ENCODE measurements at regions not wholly inside any gene's neighbourhood (a gene's known extent, or its start where the extent isn't known, plus 50 kb on each side); places are given as distances from the start of the nearest gene placed in this dataset.

GRCh38 chr3:107943786-107944523 lies 146.9 kb downstream of the CD47 start:
- Histone ChIP-seq H3K4me1 (ENCODE audit: insufficient read depth) (peaks cover 1% of the 10 kb centered on the region), H3K4me3 (ENCODE audit: low read depth, low read length) (no peak overlapping the region), H3K36me3 (ENCODE audit: insufficient read depth) (no peaks in the 10 kb centered on the region), H3K27ac (ENCODE audit: low read depth) (no peak overlapping the region)
- 75% methylated on average over 5 of the region's 5 CpGs for WGBS
- DNase-seq (ENCODE audit: extremely low spot score), result no peak

- H3K36me3 ChIP-seq (ENCODE audit: insufficient read depth), result no peaks in the 10 kb centered on the region
- WGBS, result 74% methylated on average over 5 of the region's 5 CpGs
- no peak overlapping the region for H3K4me3 ChIP-seq (ENCODE audit: low read depth, low read length)
- H3K4me1 ChIP-seq (ENCODE audit: insufficient read depth), result peaks cover 1% of the 10 kb centered on the region
- H3K27ac ChIP-seq (ENCODE audit: low read depth), result no peak overlapping the region
- no peak for DNase-seq (ENCODE audit: extremely low spot score)
Measured at GRCh38 chr3:107942951-107943749, 147.7 kb downstream of the CD47 start.

GRCh38 chr3:107942244-107942643 lies 148.6 kb downstream of the CD47 start:
- Histone ChIP-seq H3K36me3 (ENCODE audit: insufficient read depth) (no peaks in the 10 kb centered on the region), H3K4me1 (ENCODE audit: insufficient read depth) (peaks cover 1% of the 10 kb centered on the region), H3K27ac (ENCODE audit: low read depth) (no peak overlapping the region), H3K4me3 (ENCODE audit: low read depth, low read length) (no peak overlapping the region)
- WGBS, result 71% methylated on average over 6 of the region's 6 CpGs
- DNase-seq (ENCODE audit: extremely low spot score), result no peak

DNA sequence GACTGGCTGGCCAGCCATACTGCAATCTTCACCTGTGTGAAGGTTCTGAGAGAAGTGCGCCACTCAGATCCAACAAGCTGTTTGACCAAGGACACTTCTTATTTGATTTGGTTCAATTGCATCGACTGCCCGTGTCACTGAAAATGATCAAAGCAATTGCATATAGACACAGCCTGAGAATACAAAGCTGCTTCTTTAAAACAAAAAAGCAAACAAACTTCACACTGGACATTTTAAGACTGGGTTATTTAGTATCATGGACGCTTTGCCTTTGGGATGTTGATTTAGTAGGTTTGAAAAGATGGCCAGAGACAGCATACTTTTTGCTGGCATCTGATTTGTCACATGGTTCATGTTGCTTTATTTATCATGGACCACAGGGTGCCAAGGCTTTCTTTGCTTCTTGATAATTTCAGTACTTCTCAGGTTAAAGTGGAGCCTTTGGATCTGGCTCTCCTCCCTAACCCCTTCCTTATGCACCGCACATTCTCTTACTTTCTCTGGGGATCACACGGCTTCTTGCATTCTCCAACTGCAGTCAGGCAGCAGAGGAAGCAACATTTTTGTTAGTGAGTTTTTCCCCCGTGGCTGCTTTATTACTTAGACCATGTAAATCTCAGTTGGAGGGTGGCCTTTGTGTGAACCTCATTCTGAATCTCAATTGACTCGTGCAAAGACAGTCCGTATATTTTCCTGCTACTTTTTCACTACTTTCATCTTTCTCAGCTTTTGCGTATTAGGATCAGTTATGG lies 151.0 kb downstream of the CD47 start:
- Histone ChIP-seq H3K4me1 (ENCODE audit: insufficient read depth) (peaks cover 1% of the 10 kb centered on the region), H3K4me3 (ENCODE audit: low read depth, low read length) (no peak overlapping the region), H3K36me3 (ENCODE audit: insufficient read depth) (no peaks in the 10 kb centered on the region), H3K27ac (ENCODE audit: low read depth) (no peak overlapping the region)
- no peak for DNase-seq (ENCODE audit: extremely low spot score)
- 66% methylated on average over 10 of the region's 10 CpGs for WGBS

DNA sequence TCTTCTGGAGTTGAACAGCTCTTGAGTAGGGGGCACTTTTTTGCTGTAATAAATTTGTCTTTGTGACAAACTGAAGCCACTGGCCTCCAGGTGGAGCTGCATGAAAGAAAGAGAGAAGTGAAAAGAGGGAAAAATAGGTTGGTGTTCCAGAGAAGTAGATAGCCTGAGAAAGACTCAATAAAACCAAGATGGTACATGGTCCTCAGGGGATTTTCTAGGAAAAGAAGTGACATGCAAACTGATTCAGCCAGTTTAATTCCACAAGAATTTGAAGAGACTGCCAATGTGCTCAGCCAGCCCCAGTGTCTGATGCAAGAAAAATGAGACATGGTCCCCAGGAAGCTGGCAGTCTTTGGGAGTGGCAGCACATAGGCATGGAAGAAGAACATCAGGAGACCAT lies 152.7 kb downstream of the CD47 start:
- H3K36me3 ChIP-seq (ENCODE audit: insufficient read depth), result no peaks in the 10 kb centered on the region
- H3K27ac ChIP-seq (ENCODE audit: low read depth), result no peak overlapping the region
- no peak overlapping the region for H3K4me3 ChIP-seq (ENCODE audit: low read depth, low read length)
- DNase-seq (ENCODE audit: extremely low spot score), result no peak
- H3K4me1 ChIP-seq (ENCODE audit: insufficient read depth), result peaks cover 1% of the 10 kb centered on the region

- Histone ChIP-seq H3K36me3 (ENCODE audit: insufficient read depth) (no peaks in the 10 kb centered on the region), H3K4me3 (ENCODE audit: low read depth, low read length) (no peak overlapping the region), H3K27ac (ENCODE audit: low read depth) (no peak overlapping the region), H3K4me1 (ENCODE audit: insufficient read depth) (no peaks in the 10 kb centered on the region)
- WGBS, result 89% methylated on average over 4 of the region's 4 CpGs
- DNase-seq (ENCODE audit: extremely low spot score), result no peak
Measured at GRCh38 chr3:107934808-107935207, 156.0 kb downstream of the CD47 start.

DNA sequence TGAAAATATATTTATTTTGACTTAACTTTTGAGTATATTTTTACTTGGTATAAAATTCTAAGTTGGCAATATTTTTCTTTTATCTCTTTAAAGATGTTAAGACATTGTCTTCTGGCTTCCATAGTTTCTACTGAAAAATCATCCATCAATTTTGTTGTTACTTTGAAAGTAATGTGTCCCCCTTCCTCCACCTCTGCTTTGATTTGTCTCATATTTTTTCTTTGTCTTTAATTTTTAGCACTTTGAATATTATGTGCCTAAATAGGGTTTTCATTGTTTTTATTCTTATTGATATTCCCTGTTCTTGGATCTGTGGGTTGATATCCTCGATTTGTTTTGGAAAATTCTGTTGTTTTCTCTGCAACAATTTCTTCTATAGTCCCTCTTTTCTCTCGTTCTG lies 157.4 kb downstream of the CD47 start:
- H3K36me3 ChIP-seq (ENCODE audit: insufficient read depth), result no peaks in the 10 kb centered on the region
- DNase-seq (ENCODE audit: extremely low spot score), result no peak
- WGBS, result 96% methylated on average over 2 of the region's 2 CpGs
- no peak overlapping the region for H3K27ac ChIP-seq (ENCODE audit: low read depth)
- H3K4me1 ChIP-seq (ENCODE audit: insufficient read depth), result no peaks in the 10 kb centered on the region
- H3K4me3 ChIP-seq (ENCODE audit: low read depth, low read length), result no peak overlapping the region

- no peaks in the 10 kb centered on the region for H3K36me3 ChIP-seq (ENCODE audit: insufficient read depth)
- H3K4me3 ChIP-seq (ENCODE audit: low read depth, low read length), result no peak overlapping the region
- no peak overlapping the region for H3K27ac ChIP-seq (ENCODE audit: low read depth)
- no peaks in the 10 kb centered on the region for H3K4me1 ChIP-seq (ENCODE audit: insufficient read depth)
- DNase-seq (ENCODE audit: extremely low spot score), result no peak
Measured at GRCh38 chr3:107931326-107931725, 159.5 kb downstream of the CD47 start.

GRCh38 chr3:107929088-107929487 lies 161.7 kb downstream of the CD47 start:
- Histone ChIP-seq H3K27ac (ENCODE audit: low read depth) (no peak overlapping the region), H3K36me3 (ENCODE audit: insufficient read depth) (no peaks in the 10 kb centered on the region), H3K4me1 (ENCODE audit: insufficient read depth) (no peaks in the 10 kb centered on the region), H3K4me3 (ENCODE audit: low read depth, low read length) (no peak overlapping the region)
- DNase-seq (ENCODE audit: extremely low spot score), result no peak
- 99% methylated on average over 3 of the region's 3 CpGs for WGBS

DNA sequence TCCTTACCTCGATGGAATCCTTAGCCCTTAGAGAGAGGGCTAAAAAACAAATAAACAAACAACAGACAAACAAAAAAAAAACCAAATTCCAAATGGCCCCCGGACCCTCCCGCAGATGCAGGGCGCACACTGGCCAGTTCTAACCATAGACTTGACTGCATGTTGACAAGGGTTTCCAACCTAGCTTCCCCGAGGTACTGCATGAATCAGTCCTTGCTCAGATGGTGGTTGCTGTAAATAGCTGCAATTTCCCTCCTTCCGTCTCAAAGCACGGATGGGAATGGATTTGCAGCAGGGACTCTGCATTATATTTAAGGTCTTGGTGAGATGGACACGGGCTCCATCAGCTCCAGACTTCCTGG lies 162.8 kb downstream of the CD47 start:
- Histone ChIP-seq H3K4me1 (ENCODE audit: insufficient read depth) (no peaks in the 10 kb centered on the region), H3K4me3 (ENCODE audit: low read depth, low read length) (peak overlapping the region; percentile 45), H3K36me3 (ENCODE audit: insufficient read depth) (no peaks in the 10 kb centered on the region), H3K27ac (ENCODE audit: low read depth) (no peak overlapping the region)
- DNase-seq (ENCODE audit: extremely low spot score), result no peak
- 8% methylated on average over 8 of the region's 8 CpGs for WGBS

DNA sequence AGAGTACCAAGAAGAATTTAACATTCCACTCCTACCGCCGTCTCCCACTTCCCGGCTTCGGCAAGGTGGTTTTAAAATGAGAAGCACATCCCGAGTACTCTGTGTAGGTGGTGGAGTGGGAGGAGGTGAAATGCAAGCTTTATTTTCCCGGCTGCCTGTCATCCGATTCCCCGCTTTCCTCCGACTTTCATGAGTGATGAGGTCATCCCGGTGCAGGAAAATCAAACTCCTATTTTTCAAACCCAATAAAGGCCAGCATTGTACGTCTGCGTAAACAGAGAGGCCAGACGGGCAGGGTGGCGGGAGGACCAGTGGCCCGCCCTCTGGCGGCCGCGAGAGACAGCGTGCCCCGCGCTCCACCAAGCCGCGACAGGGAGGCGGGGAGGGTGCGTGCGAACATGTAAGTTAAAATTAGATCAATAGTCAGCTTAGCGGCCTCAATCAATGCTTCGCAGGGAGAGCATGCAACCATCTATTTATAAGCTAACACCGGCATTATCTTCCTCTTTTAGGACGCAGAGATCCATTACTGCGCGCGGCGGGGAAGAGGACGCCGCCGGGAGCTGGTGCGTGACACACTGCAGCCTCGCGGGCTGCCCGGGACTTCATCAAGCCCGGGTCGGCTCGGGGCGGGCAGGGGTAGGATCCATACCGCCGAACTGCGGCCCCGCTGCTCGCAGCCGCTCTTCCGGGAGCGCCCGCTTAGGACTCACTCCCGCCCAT lies 163.3 kb downstream of the CD47 start:
- Histone ChIP-seq H3K4me3 (ENCODE audit: low read depth, low read length) (peak overlapping the region; percentile 45), H3K36me3 (ENCODE audit: insufficient read depth) (no peaks in the 10 kb centered on the region), H3K27ac (ENCODE audit: low read depth) (no peak overlapping the region), H3K4me1 (ENCODE audit: insufficient read depth) (no peaks in the 10 kb centered on the region)
- 2% methylated on average over 55 of the region's 55 CpGs for WGBS
- no peak for DNase-seq (ENCODE audit: extremely low spot score)

- Histone ChIP-seq H3K4me1 (ENCODE audit: insufficient read depth) (no peaks in the 10 kb centered on the region), H3K36me3 (ENCODE audit: insufficient read depth) (no peaks in the 10 kb centered on the region), H3K27ac (ENCODE audit: low read depth) (no peak overlapping the region), H3K4me3 (ENCODE audit: low read depth, low read length) (no peak overlapping the region)
- WGBS, result 95% methylated on average over 5 of the region's 5 CpGs
- no peak for DNase-seq (ENCODE audit: extremely low spot score)
Measured at GRCh38 chr3:107925851-107926250, 165.0 kb downstream of the CD47 start.

DNA sequence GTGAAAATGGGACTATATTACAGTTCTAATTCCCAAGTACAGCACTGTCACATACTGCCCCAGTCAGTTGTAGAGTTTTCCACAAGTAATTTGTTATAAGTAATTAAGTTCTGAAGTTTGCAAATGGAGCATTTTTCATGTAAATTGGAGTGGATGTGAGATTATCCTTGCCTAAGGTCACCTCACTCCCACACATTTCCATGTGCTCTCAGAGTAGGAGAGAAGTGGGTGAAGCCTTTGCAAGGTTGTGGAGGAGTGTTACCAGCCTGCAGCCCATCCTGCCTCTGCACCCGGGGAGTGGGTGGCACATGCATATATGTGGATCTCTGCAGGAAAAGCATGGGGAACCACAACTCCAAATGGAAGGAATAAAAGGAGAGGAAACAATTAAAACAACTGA lies 169.8 kb downstream of the CD47 start:
- Histone ChIP-seq H3K27ac (ENCODE audit: low read depth) (no peak overlapping the region), H3K4me1 (ENCODE audit: insufficient read depth) (no peaks in the 10 kb centered on the region), H3K4me3 (ENCODE audit: low read depth, low read length) (no peak overlapping the region), H3K36me3 (ENCODE audit: insufficient read depth) (no peaks in the 10 kb centered on the region)
- no peak for DNase-seq (ENCODE audit: extremely low spot score)
- WGBS, result 87% methylated on average over 1 of the region's 1 CpG
